Activated naive CD8-positive, alpha-beta T cell treated with anti-CD3 and anti-CD28 coated beads, Interleukin-2, amount 50 U/mL, for 24 hours (primary cell): ENCODE measurements at regions not wholly inside any gene's neighbourhood (a gene's known extent, or its start where the extent isn't known, plus 50 kb on each side); places are given as distances from the start of the nearest gene placed in this dataset.

Experiments
- ATAC-seq: fragments of 150-1000 bp; cut with Tn5 transposase; one replicate; pipeline ENCODE4 v1.10.0; 2021
- DNase-seq: peaks from one replicate; pipeline ENCODE4 v3.0.0; 2021
- H3K27ac Mint-ChIP-seq: one replicate; pipeline ENCODE4 v1.8.0; 2021; ENCODE audit warnings: mild to moderate bottlenecking, mixed read lengths
- H3K27me3 Mint-ChIP-seq: one replicate; pipeline ENCODE4 v1.8.0; 2021; ENCODE audit warnings: mixed read lengths
- H3K36me3 Mint-ChIP-seq: one replicate; pipeline ENCODE4 v1.8.0; 2021; ENCODE audit warnings: low read depth, mixed read lengths
- H3K4me1 Mint-ChIP-seq: one replicate; pipeline ENCODE4 v1.8.0; 2021; ENCODE audit warnings: mixed read lengths
- H3K4me3 Mint-ChIP-seq: one replicate; pipeline ENCODE4 v1.8.0; 2021; ENCODE audit warnings: mild to moderate bottlenecking, moderate library complexity, mixed read lengths
- H3K9me3 Mint-ChIP-seq: one replicate; pipeline ENCODE4 v1.8.0; 2021; ENCODE audit warnings: mixed read lengths

DNA sequence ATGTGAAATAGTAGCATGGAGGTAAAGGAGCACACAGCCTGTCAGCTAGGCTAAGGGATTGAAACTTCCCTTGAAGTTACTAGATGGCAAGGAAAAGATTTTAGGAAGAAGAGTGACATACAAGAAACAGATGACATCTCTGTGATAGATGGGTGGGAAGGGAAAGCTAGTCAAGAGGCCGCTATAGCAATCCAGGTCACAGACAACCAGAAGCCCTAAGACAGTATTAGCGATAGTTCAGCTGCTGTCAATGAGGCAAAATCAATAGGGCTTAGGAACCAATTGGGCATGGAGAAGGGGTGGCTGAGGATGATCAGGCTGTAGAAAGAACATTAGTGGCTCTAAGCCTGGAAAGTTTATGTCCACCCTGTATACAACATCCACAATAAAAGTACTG lies 111.1 kb downstream of the GLUL start:
- H3K27me3 Mint-ChIP-seq = no peaks in the 10 kb centered on the region
- peaks cover 1% of the 10 kb centered on the region for H3K4me1 Mint-ChIP-seq
- H3K27ac Mint-ChIP-seq = no peak overlapping the region
- ATAC-seq = no peak
- H3K4me3 Mint-ChIP-seq = no peak overlapping the region
- H3K36me3 Mint-ChIP-seq = no peaks in the 10 kb centered on the region
- no peaks in the 10 kb centered on the region for H3K9me3 Mint-ChIP-seq
- no peak for DNase-seq

DNA sequence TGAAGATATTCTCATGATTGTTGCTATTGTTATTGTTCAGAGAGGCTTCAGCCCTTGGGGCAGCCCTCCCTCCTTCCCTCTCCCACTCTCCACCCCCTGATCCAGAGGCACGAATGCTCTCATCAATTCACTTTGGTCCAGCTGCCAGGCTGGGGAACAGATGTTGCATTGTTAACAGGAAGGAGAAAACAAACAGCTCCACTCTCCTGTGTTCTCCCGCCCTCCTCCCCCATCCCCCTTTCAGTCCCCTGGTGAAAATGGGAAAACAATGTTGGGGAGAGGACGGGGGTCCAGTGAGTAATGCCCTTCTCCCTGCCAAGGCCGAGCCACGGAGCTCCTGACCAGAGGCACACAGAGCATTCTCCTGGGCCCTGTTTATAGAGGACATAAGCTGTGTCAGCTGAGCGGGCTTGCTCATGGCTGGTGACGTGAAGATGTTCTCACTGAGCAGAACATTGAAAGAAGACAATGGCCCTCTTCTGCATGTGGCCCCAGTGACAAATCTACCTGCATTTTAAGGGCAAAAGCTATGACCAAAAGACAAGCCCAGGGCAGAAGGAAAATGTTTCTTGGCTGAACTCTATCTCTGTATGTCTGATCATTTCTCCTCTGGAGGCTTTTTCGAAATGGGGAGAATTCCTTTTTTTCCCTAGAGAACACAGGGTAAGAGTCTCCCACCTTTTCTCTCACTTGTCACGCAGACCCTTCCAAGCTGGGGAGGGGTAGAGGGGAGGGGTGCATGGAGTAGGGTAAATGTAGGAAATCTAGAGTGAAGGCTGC lies 111.7 kb downstream of the GLUL start:
- ATAC-seq (no peak), DNase-seq (no peak)
- H3K27me3 Mint-ChIP-seq = no peaks in the 10 kb centered on the region
- peaks cover 1% of the 10 kb centered on the region for H3K4me1 Mint-ChIP-seq
- H3K27ac Mint-ChIP-seq = no peak overlapping the region
- H3K9me3 Mint-ChIP-seq = no peaks in the 10 kb centered on the region
- no peaks in the 10 kb centered on the region for H3K36me3 Mint-ChIP-seq
- no peak overlapping the region for H3K4me3 Mint-ChIP-seq

DNA sequence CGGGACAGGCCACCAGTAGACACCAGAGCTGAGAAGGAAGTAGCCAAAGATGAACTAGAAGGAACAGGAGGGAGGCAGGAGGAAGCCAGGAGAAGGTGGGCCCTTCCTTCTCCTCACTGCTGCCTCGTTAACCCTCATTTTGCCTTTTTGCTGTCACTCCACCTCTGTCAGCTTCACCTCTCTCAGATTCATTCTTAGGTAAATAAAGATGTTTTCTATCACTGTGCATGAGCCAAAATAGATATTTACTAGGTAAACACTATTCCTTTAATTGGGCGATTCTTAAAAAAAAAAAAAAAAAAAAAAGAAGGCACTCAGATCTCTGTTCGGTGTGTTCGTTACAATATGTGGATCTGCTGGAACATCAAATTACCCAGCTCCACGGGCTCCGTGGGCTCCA lies 112.3 kb downstream of the GLUL start:
- no peaks in the 10 kb centered on the region for H3K27me3 Mint-ChIP-seq
- peaks cover 1% of the 10 kb centered on the region for H3K4me1 Mint-ChIP-seq
- H3K27ac Mint-ChIP-seq = no peak overlapping the region
- ATAC-seq (no peak), DNase-seq (no peak)
- H3K4me3 Mint-ChIP-seq = no peak overlapping the region
- H3K9me3 Mint-ChIP-seq = no peaks in the 10 kb centered on the region
- H3K36me3 Mint-ChIP-seq = no peaks in the 10 kb centered on the region

DNA sequence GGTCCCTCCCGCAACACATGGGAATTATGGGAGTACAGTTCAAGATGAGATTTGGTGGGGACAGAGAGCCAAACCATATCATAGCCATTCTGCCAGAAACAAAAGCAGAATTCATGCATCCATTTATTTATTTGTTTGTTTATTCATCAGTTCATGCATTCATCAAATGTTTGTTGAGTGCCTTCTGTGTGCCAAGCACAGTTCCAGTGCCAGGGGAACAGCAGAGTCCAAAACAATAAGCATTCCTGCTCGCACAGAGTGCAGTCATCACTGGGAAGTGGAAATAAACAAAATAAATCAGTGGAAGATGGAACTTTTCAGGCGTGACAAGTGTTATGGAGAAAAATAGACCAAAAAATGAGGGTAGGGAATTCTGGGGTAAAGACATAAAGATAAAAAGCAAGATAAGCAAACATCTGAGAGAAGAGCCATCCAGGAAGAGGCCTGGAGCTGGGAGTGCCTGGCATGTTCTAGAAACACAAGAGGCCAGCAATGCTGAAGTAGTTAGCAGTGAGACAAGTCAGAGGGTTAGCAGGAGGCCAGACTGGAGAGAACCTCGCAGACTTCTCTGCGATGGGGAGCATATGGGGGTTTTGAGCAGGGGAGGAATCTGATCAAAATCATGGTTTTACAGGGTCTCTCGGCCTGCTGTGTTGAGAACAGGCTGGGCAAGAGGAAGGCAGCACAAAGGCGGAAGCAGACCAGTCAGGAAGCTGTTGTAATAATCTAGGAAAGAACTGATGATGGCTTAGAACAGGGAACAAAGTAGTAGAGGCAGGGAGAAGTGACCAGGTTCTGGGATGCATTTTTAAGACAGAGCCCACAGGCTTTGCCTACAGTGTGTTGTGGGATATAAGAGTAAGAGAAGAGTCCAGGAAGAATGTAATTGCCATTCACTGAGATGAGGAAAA lies 113.2 kb downstream of the GLUL start:
- Mint-ChIP-seq H3K27ac (no peak overlapping the region), H3K4me3 (no peak overlapping the region), H3K9me3 (no peaks in the 10 kb centered on the region), H3K36me3 (no peaks in the 10 kb centered on the region), H3K4me1 (no peaks in the 10 kb centered on the region), H3K27me3 (no peaks in the 10 kb centered on the region)
- ATAC-seq (no peak), DNase-seq (no peak)

DNA sequence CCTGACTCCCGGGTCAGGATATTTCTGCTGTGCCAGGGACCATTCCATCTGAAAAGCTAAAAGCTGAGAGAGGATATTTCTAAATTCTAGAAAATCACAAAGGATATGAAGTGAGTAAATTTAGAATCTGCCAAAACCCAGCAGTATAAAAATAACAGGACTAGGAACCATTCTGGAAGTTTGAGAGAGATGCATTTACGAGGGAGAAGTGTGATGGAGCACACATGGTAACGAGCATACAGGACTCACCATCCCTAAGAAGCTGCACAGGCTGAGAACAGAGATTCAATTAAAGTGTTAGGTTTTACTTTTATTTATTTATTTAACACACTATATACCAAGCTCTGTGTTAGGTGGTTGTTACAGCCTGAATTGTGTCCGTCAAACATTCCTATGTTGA lies 116.3 kb downstream of the GLUL start:
- no peaks in the 10 kb centered on the region for H3K9me3 Mint-ChIP-seq
- DNase-seq (no peak), ATAC-seq (no peak)
- no peak overlapping the region for H3K4me3 Mint-ChIP-seq
- no peaks in the 10 kb centered on the region for H3K36me3 Mint-ChIP-seq
- H3K27ac Mint-ChIP-seq = no peak overlapping the region
- no peaks in the 10 kb centered on the region for H3K27me3 Mint-ChIP-seq
- no peaks in the 10 kb centered on the region for H3K4me1 Mint-ChIP-seq

DNA sequence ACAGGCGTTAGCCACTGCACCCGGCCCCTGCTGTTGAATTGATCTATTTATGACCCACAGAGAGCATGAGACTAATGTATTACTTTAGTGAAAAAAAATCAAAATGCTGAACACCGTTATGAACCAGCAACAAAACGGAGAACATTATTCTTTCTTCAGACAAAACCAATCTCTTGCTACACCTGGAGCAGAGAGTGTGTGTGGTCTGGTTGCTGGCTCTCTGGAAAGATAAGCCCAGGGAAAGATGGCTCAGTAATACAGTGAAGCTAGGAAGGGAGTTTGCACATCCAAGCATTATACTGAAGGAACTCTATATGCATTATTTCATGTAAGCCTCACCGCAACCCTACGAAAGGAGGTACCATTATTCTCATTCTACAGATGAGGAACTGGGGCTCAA lies 117.0 kb downstream of the GLUL start:
- Mint-ChIP-seq H3K27ac (no peak overlapping the region), H3K4me1 (no peaks in the 10 kb centered on the region), H3K36me3 (no peaks in the 10 kb centered on the region), H3K27me3 (no peaks in the 10 kb centered on the region), H3K4me3 (no peak overlapping the region), H3K9me3 (no peaks in the 10 kb centered on the region)
- DNase-seq (no peak), ATAC-seq (no peak)

DNA sequence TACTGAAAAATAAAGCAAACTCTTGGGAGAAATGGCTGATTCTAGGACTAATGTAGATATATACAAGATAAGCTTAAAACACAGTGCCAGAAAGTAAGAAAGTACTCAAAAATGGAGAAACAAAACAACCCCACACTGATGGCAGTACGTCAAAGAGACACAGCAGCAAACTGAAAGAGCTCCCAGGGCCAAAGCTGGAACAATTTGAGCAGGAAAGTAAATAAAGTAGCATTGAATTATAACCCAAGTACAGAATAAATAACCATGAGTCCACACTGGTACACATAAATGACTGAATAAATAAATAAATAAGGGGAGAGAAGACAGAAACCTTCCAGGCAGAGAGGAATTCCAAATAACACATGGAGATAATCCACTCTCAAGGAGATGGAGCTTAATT lies 120.9 kb downstream of the GLUL start:
- Mint-ChIP-seq H3K27me3 (no peaks in the 10 kb centered on the region), H3K9me3 (no peaks in the 10 kb centered on the region), H3K4me1 (no peaks in the 10 kb centered on the region), H3K4me3 (no peak overlapping the region), H3K36me3 (no peaks in the 10 kb centered on the region), H3K27ac (no peak overlapping the region)
- no peak for ATAC-seq
- DNase-seq = no peak

DNA sequence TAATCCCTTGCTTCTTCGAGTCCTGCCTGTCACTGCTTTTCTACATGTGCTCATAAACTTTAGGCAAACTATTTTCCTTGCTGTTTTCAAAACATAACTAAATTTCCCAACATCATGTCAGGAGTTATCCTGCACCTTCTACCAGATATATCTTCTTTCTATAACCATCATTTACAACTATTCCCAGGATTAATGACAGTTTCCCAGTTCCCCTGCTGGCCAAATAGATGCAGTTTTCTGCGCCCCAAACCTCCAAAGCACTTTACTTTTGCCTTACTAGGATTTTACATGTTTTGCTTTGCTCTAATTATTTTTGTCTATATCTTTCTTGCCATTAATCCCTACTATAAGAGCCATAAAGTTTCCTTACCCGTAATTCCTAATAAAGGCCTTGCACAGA lies 122.5 kb downstream of the GLUL start:
- Mint-ChIP-seq H3K4me3 (no peak overlapping the region), H3K27ac (no peak overlapping the region), H3K27me3 (no peaks in the 10 kb centered on the region)

DNA sequence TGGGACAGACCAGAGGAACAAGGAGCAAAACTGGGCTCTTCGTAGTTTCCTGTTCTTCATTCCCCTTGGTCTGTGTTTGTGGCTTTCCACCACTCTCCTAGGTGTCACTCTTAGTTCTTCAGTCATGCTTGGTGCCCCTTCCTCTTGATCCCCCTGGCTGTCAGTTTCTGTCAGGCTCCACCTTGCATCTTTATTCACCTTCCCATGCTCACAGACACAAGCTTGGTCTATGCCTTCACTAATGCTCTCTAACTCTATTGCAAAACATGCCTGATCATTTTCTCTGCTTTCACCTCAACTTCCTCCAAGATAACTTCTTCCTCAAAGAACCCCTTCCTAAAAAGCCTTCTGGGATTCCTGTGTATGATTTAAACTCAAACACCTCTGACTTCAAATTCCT lies 122.9 kb downstream of the GLUL start:
- Mint-ChIP-seq H3K27me3 (no peaks in the 10 kb centered on the region), H3K4me3 (no peak overlapping the region), H3K27ac (no peak overlapping the region), H3K4me1 (no peaks in the 10 kb centered on the region), H3K36me3 (no peaks in the 10 kb centered on the region), H3K9me3 (no peaks in the 10 kb centered on the region)
- ATAC-seq = no peak
- no peak for DNase-seq

More for the DNA sequence above, 122.5 kb downstream of the GLUL start:
- Mint-ChIP-seq H3K36me3 (no peaks in the 10 kb centered on the region), H3K9me3 (no peaks in the 10 kb centered on the region), H3K4me1 (no peaks in the 10 kb centered on the region)
- no peak for ATAC-seq
- no peak for DNase-seq

DNA sequence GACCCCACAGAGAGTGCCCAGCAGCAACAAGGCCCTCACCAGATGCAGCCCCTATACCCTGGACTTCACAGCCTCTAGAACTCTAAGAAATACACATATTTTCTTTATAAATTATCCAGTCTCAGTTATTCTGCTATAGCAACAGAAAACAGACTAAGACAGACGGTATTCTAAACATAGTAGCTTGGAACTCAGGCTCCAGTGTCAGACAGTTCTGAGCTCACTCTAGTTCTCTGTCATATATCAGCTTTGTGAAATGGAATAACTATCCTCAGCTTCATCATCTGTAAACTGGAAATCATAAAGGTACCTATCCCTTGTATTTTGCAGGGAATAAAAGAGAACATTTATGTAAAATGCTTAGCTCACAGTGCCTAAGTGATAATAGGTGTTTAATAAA lies 127.4 kb downstream of the GLUL start:
- Mint-ChIP-seq H3K4me1 (peaks cover 23% of the 10 kb centered on the region), H3K4me3 (no peak overlapping the region), H3K27ac (no peak overlapping the region), H3K9me3 (no peaks in the 10 kb centered on the region), H3K36me3 (no peaks in the 10 kb centered on the region), H3K27me3 (no peaks in the 10 kb centered on the region)
- ATAC-seq = no peak
- no peak for DNase-seq

DNA sequence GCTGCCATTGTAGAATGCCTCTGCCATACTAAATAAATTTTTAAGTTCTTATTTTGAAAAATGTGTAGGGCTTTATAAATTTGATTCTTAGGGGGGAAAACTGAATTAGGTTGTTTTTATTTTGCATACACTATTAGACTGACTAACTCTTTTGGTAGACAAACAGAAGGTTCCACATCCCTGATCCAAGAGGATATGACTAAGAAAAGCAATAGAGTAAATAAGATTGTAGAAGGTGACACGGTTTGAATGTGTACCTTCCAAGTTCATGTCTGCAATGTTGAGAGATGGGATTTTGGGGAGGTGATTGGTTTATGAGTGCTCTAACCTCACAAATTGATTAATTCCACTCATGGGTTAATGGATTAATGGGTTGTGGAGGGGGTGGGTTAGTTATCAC lies 127.9 kb downstream of the GLUL start:
- Mint-ChIP-seq H3K9me3 (no peaks in the 10 kb centered on the region), H3K27me3 (no peaks in the 10 kb centered on the region), H3K36me3 (no peaks in the 10 kb centered on the region), H3K27ac (no peak overlapping the region), H3K4me1 (peaks cover 26% of the 10 kb centered on the region), H3K4me3 (no peak overlapping the region)
- ATAC-seq (no peak), DNase-seq (no peak)

DNA sequence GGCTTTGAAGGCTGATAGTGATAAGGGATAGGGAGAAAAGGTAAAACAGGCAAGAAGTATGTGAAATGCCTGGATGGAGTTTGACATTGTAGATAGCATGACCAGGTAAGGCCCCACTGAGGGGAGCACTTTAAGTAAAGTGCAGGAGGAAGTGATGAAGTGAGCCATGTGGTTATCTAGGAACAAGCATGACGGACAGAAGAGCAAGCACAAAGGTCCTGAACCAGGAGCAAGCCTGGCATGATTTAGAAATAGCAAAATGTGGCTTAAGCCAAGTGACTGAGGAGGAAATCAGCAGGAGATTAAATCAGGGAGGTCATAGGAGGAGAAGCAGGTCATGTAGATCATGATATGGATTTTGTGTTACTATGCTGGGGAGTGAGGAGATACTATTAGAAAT lies 129.2 kb downstream of the GLUL start:
- Mint-ChIP-seq H3K9me3 (no peaks in the 10 kb centered on the region), H3K4me3 (no peak overlapping the region), H3K36me3 (no peaks in the 10 kb centered on the region), H3K27ac (no peak overlapping the region), H3K4me1 (peaks cover 26% of the 10 kb centered on the region), H3K27me3 (no peaks in the 10 kb centered on the region)
- DNase-seq (no peak), ATAC-seq (no peak)

DNA sequence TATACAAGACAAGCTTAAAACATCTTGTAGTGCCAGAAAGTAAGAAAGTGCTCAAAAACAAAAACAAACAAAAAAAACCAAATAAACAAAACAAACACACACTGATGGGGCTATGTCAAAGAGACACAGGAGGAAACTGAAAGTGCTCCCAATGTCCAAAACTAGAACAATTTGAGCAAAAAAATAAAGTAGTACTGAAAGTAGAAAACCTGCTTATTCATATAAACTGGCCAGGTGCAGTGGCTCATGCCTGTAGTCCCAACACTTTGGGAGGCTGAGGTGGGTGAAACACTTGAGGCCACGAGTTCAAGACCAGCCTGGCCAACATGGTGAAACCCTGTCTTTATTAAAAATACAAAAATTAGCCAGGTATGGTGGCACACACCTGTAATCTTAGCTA lies 129.9 kb downstream of the GLUL start:
- Mint-ChIP-seq H3K4me1 (peaks cover 26% of the 10 kb centered on the region), H3K27me3 (no peaks in the 10 kb centered on the region), H3K4me3 (no peak overlapping the region), H3K27ac (no peak overlapping the region), H3K9me3 (no peaks in the 10 kb centered on the region), H3K36me3 (no peaks in the 10 kb centered on the region)
- no peak for DNase-seq
- no peak for ATAC-seq

DNA sequence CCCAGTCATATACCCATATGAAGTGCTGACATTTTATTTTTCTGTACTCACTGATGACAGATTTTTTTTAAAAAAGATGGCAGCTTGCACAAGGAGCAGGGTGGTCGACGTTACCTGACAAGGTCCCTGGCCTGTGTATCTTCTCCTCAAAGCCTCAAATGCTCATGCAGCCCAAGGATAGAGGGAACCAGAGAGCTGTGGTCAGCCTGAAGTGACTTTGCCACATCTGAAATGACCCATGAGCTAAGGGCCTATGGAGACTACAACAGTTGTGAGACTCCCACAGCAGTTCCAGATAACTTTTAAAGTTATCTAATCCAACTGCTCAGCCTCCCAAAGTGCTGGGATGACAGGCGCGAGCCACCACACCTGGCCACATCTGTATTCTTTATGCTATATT lies 131.1 kb downstream of the GLUL start:
- no peak overlapping the region for H3K27ac Mint-ChIP-seq
- ATAC-seq = no peak
- H3K4me3 Mint-ChIP-seq = no peak overlapping the region
- peaks cover 26% of the 10 kb centered on the region for H3K4me1 Mint-ChIP-seq
- H3K36me3 Mint-ChIP-seq = no peaks in the 10 kb centered on the region
- H3K27me3 Mint-ChIP-seq = no peaks in the 10 kb centered on the region
- no peak for DNase-seq
- H3K9me3 Mint-ChIP-seq = no peaks in the 10 kb centered on the region

DNA sequence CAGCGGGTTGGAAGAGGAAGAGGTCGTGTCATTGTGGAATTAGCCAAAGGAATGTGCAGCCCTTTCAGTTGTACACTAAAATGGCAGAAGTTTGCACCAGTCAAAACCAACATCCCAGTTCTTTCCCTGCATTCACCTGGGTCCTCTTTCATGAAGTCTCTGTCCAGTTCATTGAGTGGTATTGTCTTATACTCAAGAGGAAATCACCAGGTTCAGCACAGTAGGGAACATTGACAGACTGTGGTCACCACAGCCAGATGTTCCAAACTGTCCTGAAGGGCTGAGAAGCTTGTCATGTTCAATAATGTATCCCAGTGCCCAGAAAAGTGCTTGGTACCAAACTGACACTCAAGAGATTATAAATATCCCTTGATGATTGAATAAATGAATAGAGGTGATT lies 131.6 kb downstream of the GLUL start:
- H3K4me1 Mint-ChIP-seq = peaks cover 26% of the 10 kb centered on the region
- H3K4me3 Mint-ChIP-seq = no peak overlapping the region
- no peaks in the 10 kb centered on the region for H3K9me3 Mint-ChIP-seq
- no peak for DNase-seq
- no peak for ATAC-seq
- no peaks in the 10 kb centered on the region for H3K27me3 Mint-ChIP-seq
- H3K27ac Mint-ChIP-seq = peak overlapping the region; percentile 73
- no peaks in the 10 kb centered on the region for H3K36me3 Mint-ChIP-seq
